H1 (cell line): ENCODE measurements at regions not wholly inside any gene's neighbourhood (a gene's known extent, or its start where the extent isn't known, plus 50 kb on each side); places are given as distances from the start of the nearest gene placed in this dataset.
"Not testable (repeated sequence)": the region's sequence is repeated elsewhere in the genome, so short reads cannot be mapped to it uniquely, and the experiment has no call there.

Source experiments
- CTCF ChIA-PET: fragments of 300-600 bp; sonication (Branson Sonifier 250); formaldehyde crosslinking; loops from one replicate; lab custom pipeline; 2021; ENCODE audit not compliant: partially characterized antibody; lab: Charles Lee
- POLR2A ChIA-PET: fragments of 300-600 bp; sonication (Branson Sonifier 250); formaldehyde crosslinking; loops from one replicate; lab custom pipeline; 2021; ENCODE audit warnings: inconsistent platforms; ENCODE audit not compliant: partially characterized antibody; lab: Charles Lee
- DNase-seq, 2 experiments: peaks; one replicate each; pipeline versions ENCODE4 v3.0.0 to v3.0.0-alpha.2; 2010 to 2022; ENCODE audit warnings: low spot score in 2 of 2, low read depth in 1 of 2, mixed read lengths in 1 of 2
- FAIRE-seq: peaks from 2 replicates; lab custom pipeline; 2011; peaks lifted over from hg19 to GRCh38; lab: Jason Lieb, UNC
- H2AFZ ChIP-seq: 2 replicates; pipeline ENCODE4 v1.8.1; 2012; ENCODE audit warnings: low read length, inconsistent platforms
- H2AK5ac ChIP-seq: 2 replicates; pipeline ENCODE4 v1.6.1; 2013; ENCODE audit warnings: low read depth, low read length
- H2BK120ac ChIP-seq: replicated peaks from 2 replicates; pipeline ENCODE3; 2013; ENCODE audit warnings: low read depth, low read length, inconsistent platforms
- H2BK12ac ChIP-seq: 2 replicates; pipeline ENCODE4 v1.6.1; 2013; ENCODE audit warnings: low read depth, low read length
- H2BK15ac ChIP-seq: 2 replicates; pipeline ENCODE4 v1.6.1; 2013; ENCODE audit warnings: low read length
- H2BK20ac ChIP-seq: 2 replicates; pipeline ENCODE4 v1.6.1; 2013; ENCODE audit warnings: low read length
- H2BK5ac ChIP-seq: 2 replicates; pipeline ENCODE4 v1.6.1; 2013; ENCODE audit warnings: low read depth, low read length
- H3K14ac ChIP-seq: 2 replicates; pipeline ENCODE4 v1.6.1; 2013; ENCODE audit warnings: inconsistent platforms; ENCODE audit not compliant: insufficient read length
- H3K18ac ChIP-seq: 2 replicates; pipeline ENCODE4 v1.6.1; 2013; ENCODE audit warnings: low read length; ENCODE audit errors: extremely low read depth
- H3K23ac ChIP-seq: 2 replicates; pipeline ENCODE4 v1.6.1; 2013; ENCODE audit warnings: inconsistent platforms; ENCODE audit not compliant: insufficient read length
- H3K23me2 ChIP-seq: 2 replicates; pipeline ENCODE4 v1.6.1; 2013; ENCODE audit warnings: low read depth, low read length
- H3K27ac ChIP-seq: 2 replicates; pipeline ENCODE4 v1.6.1; 2011; ENCODE audit warnings: low read depth, low read length, inconsistent platforms
- H3K27me3 ChIP-seq, 4 experiments: replicated peaks in 1 of 4; 1 replicate in 1 of 4; 2 replicates in 3 of 4; pipeline versions ENCODE4 v1.6.1 to v1.8.1; 2011 to 2013; ENCODE audit warnings: low read length in 3 of 4, mild to moderate bottlenecking in 3 of 4, inconsistent platforms in 2 of 4, mixed read lengths in 2 of 4, moderate library complexity in 1 of 4; ENCODE audit not compliant: control insufficient read depth in 3 of 4, insufficient read depth in 3 of 4; ENCODE audit errors: extremely low read depth in 1 of 4
- H3K36me3 ChIP-seq, 4 experiments: 2 replicates each; pipeline versions ENCODE4 v1.6.1 to v1.8.1; 2011 to 2013; ENCODE audit warnings: mild to moderate bottlenecking in 4 of 4, low read length in 3 of 4, moderate library complexity in 2 of 4, control low read depth in 1 of 4, inconsistent platforms in 1 of 4; ENCODE audit not compliant: insufficient read depth in 4 of 4, control insufficient read depth in 2 of 4
- H3K4ac ChIP-seq: replicated peaks from 2 replicates; pipeline ENCODE3; 2013; ENCODE audit warnings: low read length, low read depth, mixed read lengths, inconsistent platforms; ENCODE audit not compliant: insufficient read length
- H3K4me1 ChIP-seq, 4 experiments: replicated peaks in 1 of 4; 1 replicate in 1 of 4; 2 replicates in 3 of 4; pipeline versions ENCODE4 v1.6.1 to v1.8.1; 2011 to 2013; ENCODE audit warnings: low read length in 3 of 4, inconsistent platforms in 2 of 4, mixed read lengths in 1 of 4; ENCODE audit not compliant: insufficient read depth in 4 of 4, control insufficient read depth in 3 of 4
- H3K4me2 ChIP-seq, 2 experiments: 2 replicates each; pipeline versions ENCODE4 v1.6.1 to v1.8.1; 2011 to 2013; ENCODE audit warnings: low read depth in 2 of 2, low read length in 2 of 2, control low read depth in 1 of 2, inconsistent platforms in 1 of 2, mild to moderate bottlenecking in 1 of 2; ENCODE audit not compliant: insufficient read depth in 1 of 2
- H3K4me3 ChIP-seq, 4 experiments: fragments of 200-600, 300-600 bp in 1 of 4; sonication (generic), shearing (Covaris generic), sonication (Bioruptor Twin) in 1 of 4; 2 replicates each; pipeline versions ENCODE4 v1.5.1 to v1.8.1; 2011 to 2016; ENCODE audit warnings: low read length in 4 of 4, low read depth in 3 of 4, control low read depth in 2 of 4, inconsistent platforms in 2 of 4, mild to moderate bottlenecking in 2 of 4, mixed read lengths in 1 of 4, moderate library complexity in 1 of 4; ENCODE audit not compliant: insufficient read depth in 2 of 4; ENCODE audit errors: extremely low read depth in 1 of 4
- H3K56ac ChIP-seq: replicated peaks from 2 replicates; pipeline ENCODE3; 2013; ENCODE audit warnings: low read depth, mild to moderate bottlenecking, mixed read lengths, low read length, inconsistent platforms; ENCODE audit not compliant: insufficient read length
- H3K79me1 ChIP-seq: 2 replicates; pipeline ENCODE4 v1.6.1; 2013; ENCODE audit warnings: low read depth, low read length, control low read depth
- H3K79me2 ChIP-seq, 2 experiments: 2 replicates each; pipeline versions ENCODE4 v1.6.1 to v1.8.1; 2012 to 2013; ENCODE audit warnings: low read length in 2 of 2, mild to moderate bottlenecking in 2 of 2, inconsistent platforms in 1 of 2; ENCODE audit not compliant: insufficient read depth in 2 of 2, control insufficient read depth in 1 of 2
- H3K9ac ChIP-seq, 4 experiments: replicated peaks in 1 of 4; 1 replicate in 1 of 4; 2 replicates in 3 of 4; pipeline versions ENCODE4 v1.6.1 to v1.8.1; 2011 to 2013; ENCODE audit warnings: low read depth in 3 of 4, low read length in 3 of 4, control low read depth in 2 of 4, mild to moderate bottlenecking in 2 of 4, moderate library complexity in 2 of 4, inconsistent platforms in 1 of 4; ENCODE audit errors: extremely low read depth in 1 of 4
- H3K9me3 ChIP-seq, 2 experiments: 2 replicates each; pipeline versions ENCODE4 v1.6.1 to v1.8.1; 2012 to 2013; ENCODE audit warnings: mild to moderate bottlenecking in 2 of 2, moderate library complexity in 2 of 2, control low read depth in 1 of 2, inconsistent platforms in 1 of 2, low read depth in 1 of 2, low read length in 1 of 2, mixed read lengths in 1 of 2; ENCODE audit not compliant: insufficient read depth in 2 of 2
- H4K20me1 ChIP-seq, 2 experiments: replicated peaks in 1 of 2; 2 replicates each; pipeline versions ENCODE3 to v1.8.1; 2011 to 2013; ENCODE audit warnings: inconsistent platforms in 2 of 2, low read length in 2 of 2, mild to moderate bottlenecking in 1 of 2; ENCODE audit not compliant: insufficient read depth in 2 of 2, control insufficient read depth in 1 of 2
- H4K5ac ChIP-seq: 2 replicates; pipeline ENCODE4 v1.6.1; 2013; ENCODE audit warnings: low read length, low read depth, mixed read lengths, inconsistent platforms; ENCODE audit not compliant: insufficient read length
- H4K8ac ChIP-seq: 2 replicates; pipeline ENCODE4 v1.8.0; 2013; ENCODE audit warnings: mild to moderate bottlenecking, moderate library complexity, low read length, inconsistent platforms; ENCODE audit not compliant: insufficient read depth; ENCODE audit errors: extremely low read depth
- H4K91ac ChIP-seq: replicated peaks from 2 replicates; pipeline ENCODE3; 2013; ENCODE audit warnings: low read length, mixed read lengths, inconsistent platforms; ENCODE audit not compliant: insufficient read length

- not testable (repeated sequence) for FAIRE-seq, H3K9ac ChIP-seq
Observed at GRCh38 chr5:71822065-71822464, 103.0 kb downstream of the CARTPT start.

More at GRCh38 chr5:71822065-71822464, 103.0 kb downstream of the CARTPT start:
- H3K27me3 ChIP-seq, H3K9me3 ChIP-seq, H4K5ac ChIP-seq, H2BK12ac ChIP-seq, H2BK120ac ChIP-seq, H4K20me1 ChIP-seq, H3K14ac ChIP-seq, H2BK5ac ChIP-seq, H3K4me3 ChIP-seq, H4K8ac ChIP-seq, H2AK5ac ChIP-seq, H3K4me2 ChIP-seq, H3K4me1 ChIP-seq, H3K4ac ChIP-seq, H3K79me1 ChIP-seq, H3K79me2 ChIP-seq, H3K27ac ChIP-seq, H2BK20ac ChIP-seq, H2BK15ac ChIP-seq, H3K36me3 ChIP-seq, POLR2A ChIA-PET, H4K91ac ChIP-seq, H3K18ac ChIP-seq, DNase-seq, H3K56ac ChIP-seq, H2AFZ ChIP-seq, H3K23ac ChIP-seq, H3K23me2 ChIP-seq: not testable (repeated sequence)
- CTCF ChIA-PET = interaction anchor here (1.5 kb wide), 1 partner anchor 16 kb away, joined by 5 read pairs; no protein-coding TSS in a partner anchor
